A673 (cell line): ENCODE measurements at regions not wholly inside any gene's neighbourhood (a gene's known extent, or its start where the extent isn't known, plus 50 kb on each side); places are given as distances from the start of the nearest gene placed in this dataset.

ENCODE experiments used
- BruUV-seq: library from RNA; stranded (reverse); fragments of 400-500 nt; replicated peaks from 2 replicates; lab custom pipeline; 2021; lab: Mats Ljungman, UMichigan
- CTCF ChIA-PET: fragments of 300-600 bp; sonication (Branson Sonifier 250); formaldehyde crosslinking; loops from one replicate; lab custom pipeline; 2022; ENCODE audit warnings: antibody characterized with exemption; lab: Charles Lee
- POLR2A ChIA-PET: fragments of 300-600 bp; sonication (Branson Sonifier 250); formaldehyde crosslinking; loops from one replicate; lab custom pipeline; 2022; ENCODE audit warnings: antibody characterized with exemption; ENCODE audit not compliant: low non-redundant PET; lab: Charles Lee
- DNase-seq: peaks from one replicate; pipeline ENCODE4 v3.0.0-alpha.2; 2015; ENCODE audit warnings: low spot score
- H3K27ac ChIP-seq: fragments of 200-600 bp; sonication (generic); 2 replicates; pipeline ENCODE4 v1.5.1; 2016; ENCODE audit warnings: mixed run types, low read depth, mild to moderate bottlenecking, mixed read lengths, antibody characterized with exemption, low read length; ENCODE audit not compliant: poor library complexity, severe bottlenecking
- H3K27me3 ChIP-seq: fragments of 200-600 bp; sonication (generic); replicated peaks from 2 replicates; pipeline ENCODE4 v1.6.1; 2017; ENCODE audit warnings: mixed run types, low read depth, mild to moderate bottlenecking, mixed read lengths, antibody characterized with exemption, low read length; ENCODE audit not compliant: insufficient read depth, poor library complexity
- H3K36me3 ChIP-seq: fragments of 200-600 bp; sonication (generic); 2 replicates; pipeline ENCODE4 v1.6.1; 2016; ENCODE audit warnings: mixed run types, mild to moderate bottlenecking, mixed read lengths, antibody characterized with exemption, low read length; ENCODE audit not compliant: insufficient read depth, poor library complexity, severe bottlenecking
- H3K4me1 ChIP-seq: fragments of 200-600 bp; sonication (generic); 2 replicates; pipeline ENCODE4 v1.6.1; 2017; ENCODE audit warnings: mixed run types, mild to moderate bottlenecking, mixed read lengths, antibody characterized with exemption, low read length; ENCODE audit not compliant: insufficient read depth, poor library complexity, severe bottlenecking
- H3K4me3 ChIP-seq: fragments of 200-600 bp; sonication (generic); 2 replicates; pipeline ENCODE4 v1.5.1; 2016; ENCODE audit warnings: low read depth, mixed run types, mild to moderate bottlenecking, mixed read lengths, low read length; ENCODE audit not compliant: poor library complexity, severe bottlenecking
- H3K9me3 ChIP-seq: fragments of 200-600 bp; sonication (generic); 2 replicates; pipeline ENCODE4 v1.6.1; 2016; ENCODE audit warnings: mixed run types, low read depth, mild to moderate bottlenecking, mixed read lengths, antibody characterized with exemption, low read length; ENCODE audit not compliant: poor library complexity, severe bottlenecking
- CTCF ChIP-seq: fragments of 300-800, 200-600 bp; sonication (generic); conservative IDR thresholded peaks from 2 replicates; pipeline ENCODE4 v1.5.1; 2017; ENCODE audit warnings: low read depth, mild to moderate bottlenecking, antibody characterized with exemption, low read length, moderate library complexity, mixed read lengths
- EZH2 ChIP-seq: fragments of 200-600 bp; sonication (generic); IDR thresholded peaks from 2 replicates; pipeline ENCODE4 v1.6.1; 2017; ENCODE audit warnings: borderline replicate concordance, low read depth, mild to moderate bottlenecking, mixed read lengths, antibody characterized with exemption, low read length; ENCODE audit not compliant: poor library complexity, severe bottlenecking
- intact Hi-C: fragments of 100-400 bp; cut with micrococcal nuclease; formaldehyde crosslinking; loops from one replicate; pipeline ENCODE4 v1.10.0; 2022; ENCODE audit not compliant: unreplicated experiment

- Histone ChIP-seq H3K4me3 (no peak overlapping the region), H3K4me1 (no peaks in the 10 kb centered on the region), H3K27me3 (no peaks in the 10 kb centered on the region), H3K9me3 (peaks cover 4% of the 10 kb centered on the region), H3K36me3 (no peaks in the 10 kb centered on the region), H3K27ac (no peak overlapping the region)
- intact Hi-C loops: no loop called here
- no peak for DNase-seq
- ChIA-PET CTCF (no interaction called here), POLR2A (no interaction called here)
- no peak for TF ChIP-seq EZH2
- TF ChIP-seq CTCF: no peak
- BruUV-seq: no TSS peak
Observed at GRCh38 chr16:61480250-61480649, 556.0 kb downstream of the CDH8 start.

GRCh38 chr16:61471737-61472136 is 564.5 kb downstream of the CDH8 start:
- peaks cover 11% of the 10 kb centered on the region for H3K9me3 ChIP-seq
- no peak for DNase-seq
- intact Hi-C loops: no loop called here
- H3K4me3 ChIP-seq: no peak overlapping the region
- POLR2A ChIA-PET: no interaction called here
- no TSS peak for BruUV-seq
- H3K27ac ChIP-seq: no peak overlapping the region
- H3K27me3 ChIP-seq: no peaks in the 10 kb centered on the region
- H3K4me1 ChIP-seq: no peaks in the 10 kb centered on the region
- TF ChIP-seq CTCF: no peak
- no peaks in the 10 kb centered on the region for H3K36me3 ChIP-seq
- CTCF ChIA-PET: no interaction called here

- no TSS peak for BruUV-seq
- H3K36me3 ChIP-seq: no peaks in the 10 kb centered on the region
- no peak overlapping the region for H3K4me3 ChIP-seq
- DNase-seq: no peak
- H3K4me1 ChIP-seq: no peaks in the 10 kb centered on the region
- ChIA-PET POLR2A (no interaction called here), CTCF (no interaction called here)
- no peaks in the 10 kb centered on the region for H3K27me3 ChIP-seq
- peaks cover 11% of the 10 kb centered on the region for H3K9me3 ChIP-seq
- H3K27ac ChIP-seq: no peak overlapping the region
- intact Hi-C loops: no loop called here
- TF ChIP-seq EZH2: no peak
- TF ChIP-seq CTCF: no peak
Observed at GRCh38 chr16:61471023-61471422, 565.2 kb downstream of the CDH8 start.
